Keratinocyte (primary cell): ENCODE measurements at regions not wholly inside any gene's neighbourhood (a gene's known extent, or its start where the extent isn't known, plus 50 kb on each side); places are given as distances from the start of the nearest gene placed in this dataset.

Experiments used
- DNase-seq: peaks from one replicate; pipeline ENCODE4 v3.0.0-alpha.2; 2011; ENCODE audit warnings: low read depth, missing footprints, low spot score
- FAIRE-seq: peaks from 2 replicates; lab custom pipeline; 2011; peaks lifted over from hg19 to GRCh38; lab: Jason Lieb, UNC
- H2AFZ ChIP-seq: 2 replicates; pipeline ENCODE4 v1.6.0; 2012; ENCODE audit warnings: low read length, control low read depth, inconsistent platforms; ENCODE audit not compliant: control insufficient read depth
- H3K27ac ChIP-seq: 2 replicates; pipeline ENCODE4 v1.5.1; 2011; ENCODE audit warnings: low read length; ENCODE audit not compliant: control insufficient read depth, insufficient read depth
- H3K27me3 ChIP-seq: 3 replicates; pipeline ENCODE4 v1.6.0; 2011; ENCODE audit warnings: low read length; ENCODE audit not compliant: control insufficient read depth, insufficient read depth; ENCODE audit errors: extremely low read depth
- H3K36me3 ChIP-seq, 2 experiments: 2 replicates in 1 of 2; 3 replicates in 1 of 2; pipeline ENCODE4 v1.5.1; 2011; ENCODE audit warnings: low read length in 2 of 2, mild to moderate bottlenecking in 1 of 2; ENCODE audit not compliant: control insufficient read depth in 2 of 2, insufficient read depth in 2 of 2; ENCODE audit errors: extremely low read depth in 1 of 2
- H3K4me1 ChIP-seq: 3 replicates; pipeline ENCODE4 v1.5.1; 2011; ENCODE audit warnings: low read length; ENCODE audit not compliant: control insufficient read depth, insufficient read depth; ENCODE audit errors: extremely low read depth
- H3K4me2 ChIP-seq: 3 replicates; pipeline ENCODE4 v1.6.0; 2011; ENCODE audit warnings: low read depth, low read length; ENCODE audit not compliant: control insufficient read depth, insufficient read depth; ENCODE audit errors: extremely low read depth
- H3K4me3 ChIP-seq, 3 experiments: fragments of 200-600 bp in 1 of 3; sonication (generic) in 1 of 3; 2 replicates in 2 of 3; 3 replicates in 1 of 3; pipeline ENCODE4 v1.5.1; 2011 to 2016; ENCODE audit warnings: low read length in 3 of 3, mild to moderate bottlenecking in 3 of 3, control low read depth in 2 of 3, inconsistent platforms in 1 of 3, low read depth in 1 of 3, mixed read lengths in 1 of 3, mixed run types in 1 of 3, moderate library complexity in 1 of 3; ENCODE audit not compliant: control insufficient read depth in 2 of 3, insufficient read depth in 2 of 3; ENCODE audit errors: extremely low read depth in 1 of 3
- H3K79me2 ChIP-seq: 2 replicates; pipeline ENCODE4 v1.6.0; 2012; ENCODE audit warnings: low read length; ENCODE audit not compliant: control insufficient read depth, insufficient read depth
- H3K9ac ChIP-seq: 3 replicates; pipeline ENCODE4 v1.6.0; 2011; ENCODE audit warnings: low read length; ENCODE audit not compliant: control insufficient read depth, insufficient read depth; ENCODE audit errors: extremely low read depth
- H3K9me1 ChIP-seq: 3 replicates; pipeline ENCODE4 v1.6.0; 2011; ENCODE audit warnings: low read length; ENCODE audit not compliant: control insufficient read depth, insufficient read depth; ENCODE audit errors: extremely low read depth
- H3K9me3 ChIP-seq: 2 replicates; pipeline ENCODE4 v1.5.1; 2012; ENCODE audit warnings: low read depth, low read length; ENCODE audit not compliant: control insufficient read depth
- H4K20me1 ChIP-seq: 3 replicates; pipeline ENCODE4 v1.6.0; 2011; ENCODE audit warnings: low read length; ENCODE audit not compliant: control insufficient read depth, insufficient read depth; ENCODE audit errors: extremely low read depth
- CTCF ChIP-seq, 3 experiments: IDR thresholded peaks in 1 of 3; conservative IDR thresholded peaks in 1 of 3; optimal IDR thresholded peaks in 1 of 3; 2 replicates in 2 of 3; 3 replicates in 1 of 3; pipeline versions ENCODE3 to v1.5.1; 2011; ENCODE audit warnings: low read length in 3 of 3, mild to moderate bottlenecking in 3 of 3, moderate library complexity in 2 of 3, control low read depth in 1 of 3, inconsistent platforms in 1 of 3; ENCODE audit not compliant: insufficient read depth in 2 of 3; ENCODE audit errors: extremely low read depth in 1 of 3
- EZH2 ChIP-seq: IDR thresholded peaks from one replicate; pipeline ENCODE4 v1.6.1; 2012; ENCODE audit warnings: inconsistent platforms, mild to moderate bottlenecking, low read length, moderate library complexity
- dilution Hi-C: fragments of 300-500 bp; cut with MboI; formaldehyde crosslinking; loops from one replicate; pipeline ENCODE4 v1.7.0; 2020; ENCODE audit warnings: low sequenced_read_pairs; ENCODE audit not compliant: extremely low pct_ligation_motif_present

DNA sequence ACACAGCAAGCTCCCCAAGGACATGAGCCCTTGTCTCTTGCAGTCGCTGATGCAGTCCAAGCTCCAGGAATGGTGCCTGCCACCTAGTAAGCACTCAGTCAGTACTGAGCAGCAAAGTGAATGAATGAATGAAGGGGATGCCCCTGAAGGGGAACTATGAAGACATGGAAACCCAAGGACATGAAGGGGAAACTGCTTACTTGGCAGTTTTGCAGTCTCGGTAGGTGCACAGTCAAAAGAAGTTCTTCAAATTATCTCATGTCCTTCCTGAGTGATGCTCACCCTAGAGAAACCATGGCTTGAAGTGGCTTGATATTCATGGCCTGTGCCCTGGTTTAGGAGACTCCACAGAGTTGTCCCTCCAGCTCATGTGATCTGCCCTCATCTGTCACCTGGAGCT, 102.1 kb upstream of the DLX2 start:
- dilution Hi-C loops = no loop called here
- Histone ChIP-seq H3K9me1 (no peaks in the 10 kb centered on the region), H3K4me3 (no peak overlapping the region), H3K27me3 (no peaks in the 10 kb centered on the region), H2AFZ (no peak overlapping the region), H3K36me3 (no peaks in the 10 kb centered on the region), H3K4me2 (no peak overlapping the region), H4K20me1 (no peaks in the 10 kb centered on the region), H3K9ac (no peak overlapping the region), H3K4me1 (peaks cover 9% of the 10 kb centered on the region), H3K79me2 (no peaks in the 10 kb centered on the region), H3K9me3 (peaks cover 3% of the 10 kb centered on the region), H3K27ac (no peak overlapping the region)
- DNase-seq (no peak), FAIRE-seq (no peak)
- TF ChIP-seq EZH2 (no peak), CTCF (optimal IDR thresholded peaks at IDR 0.05 in 1 of 3, IDR thresholded peaks at IDR 0.05 in 1 of 3, conservative IDR thresholded peaks at IDR 0.05 in 1 of 3; ENCODE audit: extremely low read depth in 1 of 3, insufficient read depth in 2 of 3, low read length in 3 of 3) (no peak)

- Histone ChIP-seq H2AFZ (no peak overlapping the region), H3K4me2 (no peak overlapping the region), H3K27me3 (no peaks in the 10 kb centered on the region), H3K4me1 (peaks cover 9% of the 10 kb centered on the region), H3K9me1 (no peaks in the 10 kb centered on the region), H4K20me1 (no peaks in the 10 kb centered on the region), H3K27ac (no peak overlapping the region), H3K36me3 (no peaks in the 10 kb centered on the region), H3K9me3 (peaks cover 1% of the 10 kb centered on the region), H3K4me3 (no peak overlapping the region), H3K79me2 (no peaks in the 10 kb centered on the region), H3K9ac (no peak overlapping the region)
- no peak for FAIRE-seq
- no peak for DNase-seq
- TF ChIP-seq EZH2 (no peak), CTCF (optimal IDR thresholded peaks at IDR 0.05 in 1 of 3, IDR thresholded peaks at IDR 0.05 in 1 of 3, conservative IDR thresholded peaks at IDR 0.05 in 1 of 3; ENCODE audit: extremely low read depth in 1 of 3, insufficient read depth in 2 of 3, low read length in 3 of 3) (no peak)
- dilution Hi-C loops = no loop called here
Observed at GRCh38 chr2:172205292-172205691, 102.6 kb upstream of the DLX2 start.
